A172 (cell line): ENCODE measurements at regions not wholly inside any gene's neighbourhood (a gene's known extent, or its start where the extent isn't known, plus 50 kb on each side); places are given as distances from the start of the nearest gene placed in this dataset.

Source experiments
- DNase-seq: peaks from one replicate; pipeline ENCODE4 v3.0.0-alpha.2; 2015; ENCODE audit warnings: low spot score

DNA sequence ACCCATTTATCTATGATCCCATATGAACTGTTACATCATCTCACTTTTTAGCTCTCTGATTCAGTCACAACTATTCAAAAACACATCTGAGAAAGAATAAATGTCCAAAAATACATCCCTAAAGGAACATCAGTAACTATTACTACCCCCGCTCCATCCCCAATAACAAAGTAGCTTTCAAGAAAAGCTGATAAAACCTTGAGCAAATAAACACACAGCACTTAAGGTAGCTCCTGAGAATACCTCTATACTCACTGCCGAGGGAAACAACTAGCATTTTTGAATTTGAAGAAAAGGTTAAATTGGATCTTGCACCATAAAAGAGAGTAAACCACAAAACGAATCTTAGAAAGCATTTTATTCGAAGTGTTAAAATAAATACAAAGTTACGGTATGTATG is 63.4 kb downstream of the PMAIP1 start:
- no peak for DNase-seq

DNA sequence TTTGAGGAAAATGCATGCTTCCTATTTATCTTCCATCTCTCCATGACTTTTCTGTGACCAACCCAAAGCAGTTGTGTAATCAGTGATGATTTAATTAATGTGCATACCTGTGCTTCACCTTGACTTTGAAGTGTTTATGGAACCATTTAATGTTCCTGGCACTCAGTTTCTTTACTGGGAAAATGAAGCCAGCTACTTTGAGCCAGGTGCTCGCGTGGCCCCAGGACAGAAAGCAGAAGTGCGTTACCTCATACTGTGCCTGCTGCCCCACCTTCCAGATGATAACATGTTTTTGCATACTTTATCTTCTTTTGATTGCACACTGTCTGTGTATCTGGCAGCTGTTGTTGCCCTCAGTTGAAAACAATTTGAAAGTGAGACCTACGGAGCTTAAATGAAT is 61.3 kb downstream of the PMAIP1 start:
- DNase-seq: no peak

DNA sequence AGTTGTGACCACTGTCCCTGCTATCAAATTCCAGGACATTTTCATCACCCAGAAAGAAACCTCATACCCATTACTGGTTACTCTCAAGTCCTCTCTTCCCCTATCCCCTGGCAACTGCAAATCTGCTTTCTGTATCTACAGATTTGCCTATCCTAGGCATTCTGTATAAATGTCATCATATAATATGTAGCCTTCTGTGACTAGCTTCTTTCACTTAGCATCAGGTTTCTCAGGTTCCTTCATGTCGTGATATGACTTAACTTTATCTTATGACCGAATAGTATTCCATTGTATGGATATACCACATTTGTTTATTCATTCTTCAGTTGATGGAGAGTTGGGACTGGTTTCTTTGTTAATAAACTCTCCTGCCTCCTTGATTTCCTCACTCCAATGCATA is 60.5 kb downstream of the PMAIP1 start:
- no peak for DNase-seq

DNA sequence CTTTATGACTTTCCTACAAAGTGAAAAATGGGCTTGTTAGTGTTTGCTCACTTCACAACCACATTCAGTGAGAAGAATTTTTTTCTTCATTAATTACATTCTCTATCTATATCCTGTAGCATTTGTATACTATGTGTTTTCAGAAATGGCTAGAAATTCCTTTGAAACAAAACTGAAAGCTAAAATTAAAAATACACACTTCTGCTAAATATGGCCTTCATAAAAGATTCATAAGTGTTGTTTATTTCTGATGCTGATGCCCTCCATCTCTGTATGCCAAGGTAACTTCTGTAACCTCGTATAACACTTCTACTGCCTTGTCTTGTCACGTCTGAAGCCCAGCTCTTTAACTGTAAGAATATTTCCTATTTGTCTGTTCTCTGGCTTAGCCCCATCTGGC is 59.8 kb downstream of the PMAIP1 start:
- DNase-seq: no peak

DNA sequence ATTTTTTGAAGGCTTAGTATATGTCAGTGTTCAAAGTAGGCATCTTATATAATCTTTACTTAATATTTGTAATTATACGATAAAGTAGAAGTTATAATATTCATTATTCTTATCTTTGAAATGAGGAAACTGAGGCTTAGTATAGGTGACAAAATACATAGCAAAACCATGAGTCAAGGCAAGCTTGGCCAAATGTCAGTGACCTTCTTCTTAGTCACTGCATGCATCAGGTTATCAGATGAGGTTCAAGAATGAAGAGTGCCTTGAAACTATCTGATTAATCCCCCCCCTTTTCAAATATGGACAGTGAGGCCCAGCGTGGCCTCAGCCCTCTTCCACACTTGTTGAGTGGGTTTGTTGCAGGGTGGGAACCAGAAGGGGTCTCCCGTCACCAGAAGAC is 59.3 kb downstream of the PMAIP1 start:
- DNase-seq: peak; percentile 52

DNA sequence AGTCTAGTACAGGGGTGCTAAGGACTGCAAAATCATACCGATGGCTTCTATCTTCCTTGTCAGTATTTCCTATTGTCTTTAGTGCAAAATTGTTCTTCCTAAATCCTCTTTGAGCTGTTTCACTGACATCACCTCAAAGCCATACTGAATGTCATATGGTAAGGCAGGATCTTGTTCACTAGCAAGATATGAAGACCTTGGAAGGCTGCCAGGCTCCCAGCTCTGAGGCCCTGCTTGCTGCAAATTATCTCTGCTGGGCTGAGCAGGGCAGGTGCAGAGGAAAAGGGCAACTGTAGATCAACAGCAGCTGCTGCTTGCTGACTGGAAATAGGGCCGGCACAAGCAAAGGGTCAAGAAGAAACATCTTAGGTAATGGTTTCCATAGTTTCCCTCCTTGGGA is 58.2 kb downstream of the PMAIP1 start:
- DNase-seq: peak; percentile 70

DNA sequence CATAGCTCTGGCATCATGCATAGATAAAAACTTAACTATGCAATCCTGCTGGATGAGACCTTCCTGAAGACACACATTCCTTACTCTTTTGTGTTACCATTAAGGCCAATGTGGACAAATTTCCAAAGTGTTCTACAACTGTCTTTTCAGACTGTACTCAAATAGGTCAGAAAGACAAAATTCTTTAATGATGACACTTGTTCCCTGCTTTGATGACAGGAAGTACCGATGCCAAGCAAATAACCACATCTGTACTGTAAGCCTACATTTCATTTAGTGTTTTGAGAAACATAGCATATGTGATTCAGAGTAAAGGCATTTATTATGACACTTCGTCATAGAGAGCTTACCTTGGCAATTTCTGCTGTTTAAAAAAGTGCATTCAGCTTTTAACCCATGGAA is 55.0 kb downstream of the PMAIP1 start:
- DNase-seq: peak; percentile 43

DNA sequence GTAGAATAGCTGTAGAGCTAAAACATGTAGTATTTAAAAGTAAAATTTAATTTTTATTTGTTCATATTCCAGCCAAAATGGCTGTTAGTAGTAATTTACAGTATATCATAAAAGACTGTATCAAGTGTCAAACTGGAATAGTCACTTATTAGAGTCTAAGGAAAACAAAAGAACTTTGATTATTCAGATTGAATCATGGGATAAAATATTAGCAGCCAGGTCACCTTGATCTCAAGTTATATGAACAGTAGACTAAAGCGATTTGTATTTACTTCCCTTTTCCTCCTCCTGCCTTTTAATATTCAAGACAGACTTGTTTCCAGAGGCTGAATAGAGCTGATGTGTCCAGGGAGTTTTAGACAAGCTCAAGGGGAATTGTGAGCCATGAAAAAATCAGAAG is 54.4 kb downstream of the PMAIP1 start:
- no peak for DNase-seq
